ENCODE measurements at regions not wholly inside any gene's neighbourhood (a gene's known extent, or its start where the extent isn't known, plus 50 kb on each side); places are given as distances from the start of the nearest gene placed in this dataset.

GRCh38 chr6:156634048-156634447 lies 143.1 kb upstream of the ARID1B start:
- no peaks in the 10 kb centered on the region for H3K27me3 Mint-ChIP-seq (ENCODE audit: low read depth)
- H3K4me3 Mint-ChIP-seq, result no peak overlapping the region
- TF ChIP-seq CTCF (IDR thresholded peaks at IDR 0.05; ENCODE audit: unreplicated experiment), result no peak
- no peak for DNase-seq (ENCODE audit: low spot score in 2 of 2, unreplicated experiment in 2 of 2)
- peaks cover 13% of the 10 kb centered on the region for H3K4me1 Mint-ChIP-seq
- H3K9me3 Mint-ChIP-seq, result no peaks in the 10 kb centered on the region
- H3K27ac Mint-ChIP-seq, result no peak overlapping the region
- H3K36me3 Mint-ChIP-seq, result no peaks in the 10 kb centered on the region

- DNase-seq (ENCODE audit: low spot score in 2 of 2, unreplicated experiment in 2 of 2), result no peak
- no peaks in the 10 kb centered on the region for H3K36me3 Mint-ChIP-seq
- H3K27ac Mint-ChIP-seq, result no peak overlapping the region
- no peaks in the 10 kb centered on the region for H3K9me3 Mint-ChIP-seq
- H3K27me3 Mint-ChIP-seq (ENCODE audit: low read depth), result no peaks in the 10 kb centered on the region
- H3K4me3 Mint-ChIP-seq, result no peak overlapping the region
- no peak for TF ChIP-seq CTCF (IDR thresholded peaks at IDR 0.05; ENCODE audit: unreplicated experiment)
- peaks cover 13% of the 10 kb centered on the region for H3K4me1 Mint-ChIP-seq
These were observed 143.9 kb upstream of the ARID1B start for GRCh38 chr6:156633291-156633690.

GRCh38 chr6:156630613-156631302 lies 146.4 kb upstream of the ARID1B start:
- no peaks in the 10 kb centered on the region for H3K36me3 Mint-ChIP-seq
- TF ChIP-seq CTCF (IDR thresholded peaks at IDR 0.05; ENCODE audit: unreplicated experiment), result no peak
- H3K9me3 Mint-ChIP-seq, result no peaks in the 10 kb centered on the region
- no peak for DNase-seq (ENCODE audit: low spot score in 2 of 2, unreplicated experiment in 2 of 2)
- H3K4me1 Mint-ChIP-seq, result peaks cover 13% of the 10 kb centered on the region
- H3K4me3 Mint-ChIP-seq, result no peak overlapping the region
- H3K27ac Mint-ChIP-seq, result no peak overlapping the region
- no peaks in the 10 kb centered on the region for H3K27me3 Mint-ChIP-seq (ENCODE audit: low read depth)

- DNase-seq (ENCODE audit: low spot score in 2 of 2, unreplicated experiment in 2 of 2), result no peak
- Mint-ChIP-seq H3K27ac (no peak overlapping the region), H3K4me3 (no peak overlapping the region), H3K4me1 (no peaks in the 10 kb centered on the region), H3K36me3 (no peaks in the 10 kb centered on the region), H3K9me3 (no peaks in the 10 kb centered on the region), H3K27me3 (ENCODE audit: low read depth) (no peaks in the 10 kb centered on the region)
- no peak for TF ChIP-seq CTCF (IDR thresholded peaks at IDR 0.05; ENCODE audit: unreplicated experiment)
These were observed 148.4 kb upstream of the ARID1B start for GRCh38 chr6:156628805-156629204.

- H3K4me1 Mint-ChIP-seq, result no peaks in the 10 kb centered on the region
- no peaks in the 10 kb centered on the region for H3K36me3 Mint-ChIP-seq
These were observed 149.7 kb upstream of the ARID1B start for GRCh38 chr6:156627524-156627923.

More at GRCh38 chr6:156627524-156627923, 149.7 kb upstream of the ARID1B start:
- Mint-ChIP-seq H3K4me3 (no peak overlapping the region), H3K27ac (no peak overlapping the region), H3K9me3 (no peaks in the 10 kb centered on the region), H3K27me3 (ENCODE audit: low read depth) (peaks cover 1% of the 10 kb centered on the region)
- DNase-seq (ENCODE audit: low spot score in 2 of 2, unreplicated experiment in 2 of 2), result no peak
- no peak for TF ChIP-seq CTCF (IDR thresholded peaks at IDR 0.05; ENCODE audit: unreplicated experiment)

Measured in mesothelial cell of epicardium (in vitro differentiated cells).